ENCODE measurements at regions not wholly inside any gene's neighbourhood (a gene's known extent, or its start where the extent isn't known, plus 50 kb on each side); places are given as distances from the start of the nearest gene placed in this dataset.

- no peak for TF ChIP-seq CTCF (IDR thresholded peaks at IDR 0.05)
- no peak for TF ChIP-seq EZH2 (IDR thresholded peaks at IDR 0.05)
Measured at GRCh38 chr11:87719326-87720073, 455.7 kb downstream of the RAB38 start.
